Epithelial cell of proximal tubule (primary cell): ENCODE measurements at regions not wholly inside any gene's neighbourhood (a gene's known extent, or its start where the extent isn't known, plus 50 kb on each side); places are given as distances from the start of the nearest gene placed in this dataset.

Experiments
- DNase-seq: peaks from one replicate; pipeline ENCODE4 v3.0.0-alpha.2; 2011; ENCODE audit warnings: low read depth
- H3K4me3 ChIP-seq: 2 replicates; pipeline ENCODE4 v1.5.1; 2011; ENCODE audit warnings: low read depth, mild to moderate bottlenecking, low read length
- CTCF ChIP-seq: conservative IDR thresholded peaks from 2 replicates; pipeline ENCODE4 v1.5.1; 2012; ENCODE audit warnings: low read depth, mild to moderate bottlenecking, low read length

GRCh38 chr9:120045011-120045410 lies 535.0 kb downstream of the CDK5RAP2 start:
- DNase-seq: no peak
- no peak overlapping the region for H3K4me3 ChIP-seq
- TF ChIP-seq CTCF: no peak

- no peak for TF ChIP-seq CTCF
- no peak for DNase-seq
- no peak overlapping the region for H3K4me3 ChIP-seq
These were observed 536.5 kb downstream of the CDK5RAP2 start for GRCh38 chr9:120043448-120043847.

GRCh38 chr9:120040896-120041295 lies 539.1 kb downstream of the CDK5RAP2 start:
- H3K4me3 ChIP-seq: no peak overlapping the region
- TF ChIP-seq CTCF: no peak
- no peak for DNase-seq

GRCh38 chr9:120038342-120038741 lies 541.6 kb downstream of the CDK5RAP2 start:
- H3K4me3 ChIP-seq: no peak overlapping the region
- no peak for DNase-seq
- no peak for TF ChIP-seq CTCF

- H3K4me3 ChIP-seq: no peak overlapping the region
- TF ChIP-seq CTCF: peak; percentile 33
- DNase-seq: no peak
These were observed 547.3 kb downstream of the CDK5RAP2 start for GRCh38 chr9:120032639-120033038.

- no peak overlapping the region for H3K4me3 ChIP-seq
- DNase-seq: no peak
- TF ChIP-seq CTCF: no peak
These were observed 549.1 kb downstream of the CDK5RAP2 start for GRCh38 chr9:120030847-120031246.

- TF ChIP-seq CTCF: no peak
- H3K4me3 ChIP-seq: no peak overlapping the region
- DNase-seq: no peak
These were observed 561.4 kb downstream of the CDK5RAP2 start for GRCh38 chr9:120018550-120018949.
